Daoy (cell line): ENCODE measurements at regions not wholly inside any gene's neighbourhood (a gene's known extent, or its start where the extent isn't known, plus 50 kb on each side); places are given as distances from the start of the nearest gene placed in this dataset.

Experiments
- DNase-seq: peaks from one replicate; pipeline ENCODE4 v3.0.0-alpha.2; 2015; ENCODE audit warnings: low read depth

DNA sequence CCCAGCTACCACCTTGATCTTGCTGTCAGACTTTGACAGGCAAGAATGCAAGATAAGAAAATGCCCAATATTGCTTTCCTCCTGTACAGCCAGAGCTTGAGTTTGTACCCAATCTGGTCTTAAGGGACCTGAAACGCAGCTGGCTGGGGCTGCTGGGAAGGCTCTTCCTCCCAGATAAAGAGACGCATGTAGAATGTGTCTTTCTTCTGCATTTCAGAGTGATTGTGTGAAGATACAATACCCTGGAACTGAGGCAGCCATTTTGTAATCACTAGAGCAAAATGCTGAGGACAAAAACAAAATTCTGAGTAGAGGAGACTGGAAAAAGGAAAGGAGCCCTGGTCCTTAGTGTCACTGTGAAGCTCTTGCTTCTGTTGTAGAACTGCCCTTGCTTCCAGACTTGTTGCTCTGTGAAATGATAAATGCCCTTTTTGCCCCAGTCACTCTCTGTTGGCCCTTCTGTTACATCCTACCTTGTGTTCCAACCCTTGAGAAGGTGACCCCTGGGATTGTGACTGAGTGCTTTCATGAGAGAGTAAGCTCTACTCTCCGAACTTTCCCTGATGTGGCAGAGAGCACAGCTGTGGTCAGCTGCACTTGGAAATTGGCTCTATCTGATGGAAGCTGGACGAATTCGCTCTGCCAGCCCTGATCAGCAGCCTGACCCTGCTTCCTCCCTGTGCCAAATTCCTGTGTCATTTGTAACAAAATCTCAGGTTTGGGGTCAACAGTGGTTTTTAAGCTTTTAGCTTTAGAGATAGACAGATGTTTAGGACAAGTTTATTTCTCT lies 137.4 kb upstream of the RBMS1 start:
- DNase-seq: no peak

DNA sequence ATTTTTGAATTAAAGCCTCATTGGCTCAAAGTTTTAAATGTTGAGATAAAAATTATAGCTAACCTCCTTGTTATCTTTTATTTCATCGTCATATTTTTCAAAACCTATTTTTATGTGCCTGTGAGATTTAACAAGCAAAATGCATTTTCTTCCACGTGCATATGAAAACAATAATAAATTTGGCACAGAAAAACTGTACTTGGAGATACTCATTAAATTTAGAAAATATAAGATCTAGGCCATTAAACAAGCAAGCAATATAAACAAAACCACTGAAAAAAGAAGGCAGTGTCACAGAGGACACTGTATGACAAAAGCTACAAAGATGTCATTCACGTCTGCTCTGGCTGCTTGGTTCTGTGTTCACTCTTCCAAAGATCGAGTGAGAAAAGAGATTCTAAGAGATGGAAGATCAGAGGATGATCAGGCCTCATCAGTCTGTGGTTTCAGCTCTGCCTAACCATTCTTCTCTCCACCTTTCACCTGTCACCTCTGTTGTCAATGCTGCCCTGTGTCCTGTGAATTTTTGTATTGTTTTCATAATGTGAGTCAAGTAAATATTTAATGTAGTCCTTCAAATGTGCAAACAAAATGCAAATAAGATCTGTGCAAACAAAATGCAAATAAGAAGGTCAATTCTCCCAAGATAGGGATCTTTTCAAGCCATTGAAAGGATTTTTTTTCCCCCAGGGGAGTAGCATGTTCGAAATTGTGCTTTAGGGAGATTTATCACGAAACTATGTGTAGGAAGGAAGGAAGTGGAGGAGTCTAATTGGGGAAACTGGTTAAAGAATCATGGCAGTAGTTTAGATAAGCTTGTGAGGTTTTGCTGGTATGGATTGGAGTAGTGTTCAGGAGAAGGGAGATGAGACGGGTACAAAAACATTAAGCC lies 138.7 kb upstream of the RBMS1 start:
- DNase-seq: no peak

DNA sequence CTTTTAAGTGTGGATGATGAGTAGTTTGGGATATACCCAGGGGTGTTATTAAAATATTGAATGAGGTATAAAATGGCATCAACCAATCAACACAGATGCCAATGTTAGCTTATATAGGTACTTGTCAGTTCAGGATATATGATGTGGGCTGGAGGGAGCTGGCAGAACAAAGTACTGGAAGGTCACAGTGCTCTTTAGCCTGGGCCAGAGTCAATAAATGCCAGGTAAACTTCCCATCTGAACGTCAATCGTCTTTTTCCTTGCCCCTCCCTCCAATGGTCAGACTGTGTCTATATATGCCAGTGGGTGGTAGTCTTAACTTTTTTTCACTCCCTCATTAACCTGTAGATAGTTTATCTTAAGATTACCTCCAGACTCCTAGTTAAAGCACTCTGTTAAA lies 140.8 kb upstream of the RBMS1 start:
- no peak for DNase-seq

DNA sequence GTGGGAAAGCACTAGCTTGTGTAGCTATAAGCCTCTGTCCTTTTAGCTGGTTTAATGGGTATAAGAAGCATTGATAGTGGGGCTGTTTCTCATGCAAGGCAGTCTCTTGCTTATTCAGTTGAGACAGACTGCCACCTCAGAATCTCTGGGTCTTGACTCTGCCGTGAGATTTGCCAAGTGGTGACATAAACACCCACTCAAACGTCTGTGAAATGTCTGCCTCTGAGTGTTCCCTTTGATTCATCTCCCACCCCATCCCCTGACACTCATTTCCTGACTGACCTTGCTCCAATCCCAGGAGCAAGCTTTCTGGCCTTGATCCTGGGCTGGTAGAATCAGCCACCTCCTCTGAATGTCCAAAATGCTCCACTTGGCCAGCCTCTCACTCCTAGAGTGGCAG lies 141.9 kb upstream of the RBMS1 start:
- no peak for DNase-seq

DNA sequence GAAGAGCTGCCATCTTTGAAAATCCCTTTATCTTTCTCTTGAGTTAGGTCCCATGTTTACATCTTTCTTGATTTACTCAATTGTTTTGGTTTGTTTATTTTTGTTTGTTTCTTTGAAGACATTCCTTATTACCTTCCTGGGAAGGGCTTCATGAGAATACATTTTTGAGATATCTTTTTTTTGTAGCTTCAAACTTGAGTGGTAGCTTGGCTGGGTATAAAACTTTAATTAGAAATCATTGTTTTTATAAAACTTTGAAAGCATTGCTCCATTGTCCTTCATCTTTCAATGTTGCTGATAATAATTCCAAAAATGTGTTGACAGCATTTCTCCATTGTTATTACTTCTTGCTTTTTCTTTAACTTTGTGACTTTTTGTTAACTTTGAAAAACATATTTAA lies 145.9 kb upstream of the RBMS1 start:
- DNase-seq: no peak

DNA sequence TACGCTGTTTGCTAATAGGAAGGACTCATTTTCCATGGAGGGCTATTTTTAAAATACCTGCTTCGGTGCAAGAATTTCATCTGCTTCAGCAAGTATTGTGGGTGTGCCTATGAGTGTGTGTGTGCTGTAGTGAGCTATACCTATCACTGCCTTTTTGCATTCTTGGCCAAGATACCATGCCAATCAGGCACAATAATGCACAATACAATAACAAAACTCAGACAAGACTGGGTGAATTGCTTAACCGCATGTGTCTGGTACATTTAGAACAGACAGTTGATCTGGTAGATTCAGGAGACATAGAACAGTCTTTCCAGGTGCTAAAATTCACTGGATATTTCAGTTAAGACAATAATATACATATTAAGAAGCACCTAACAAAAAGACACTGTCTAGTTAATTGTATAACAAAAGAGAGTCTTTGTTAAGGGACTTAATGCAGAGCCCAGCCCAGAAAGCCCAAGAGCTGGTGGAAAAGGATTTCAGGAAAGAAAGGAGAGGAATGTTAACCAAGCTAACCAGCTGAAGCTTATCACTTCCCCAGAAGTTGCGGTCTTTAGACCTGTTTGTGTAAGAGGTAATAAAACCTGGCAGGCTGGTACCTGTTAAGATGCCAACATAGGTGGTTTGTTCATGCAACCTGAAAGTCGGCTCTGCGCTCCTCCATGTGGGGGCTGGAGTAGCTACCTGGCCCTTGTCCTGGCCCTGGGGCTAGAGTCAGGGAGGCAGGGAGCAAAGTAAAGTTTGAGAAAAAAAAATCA lies 153.3 kb upstream of the RBMS1 start:
- no peak for DNase-seq

DNA sequence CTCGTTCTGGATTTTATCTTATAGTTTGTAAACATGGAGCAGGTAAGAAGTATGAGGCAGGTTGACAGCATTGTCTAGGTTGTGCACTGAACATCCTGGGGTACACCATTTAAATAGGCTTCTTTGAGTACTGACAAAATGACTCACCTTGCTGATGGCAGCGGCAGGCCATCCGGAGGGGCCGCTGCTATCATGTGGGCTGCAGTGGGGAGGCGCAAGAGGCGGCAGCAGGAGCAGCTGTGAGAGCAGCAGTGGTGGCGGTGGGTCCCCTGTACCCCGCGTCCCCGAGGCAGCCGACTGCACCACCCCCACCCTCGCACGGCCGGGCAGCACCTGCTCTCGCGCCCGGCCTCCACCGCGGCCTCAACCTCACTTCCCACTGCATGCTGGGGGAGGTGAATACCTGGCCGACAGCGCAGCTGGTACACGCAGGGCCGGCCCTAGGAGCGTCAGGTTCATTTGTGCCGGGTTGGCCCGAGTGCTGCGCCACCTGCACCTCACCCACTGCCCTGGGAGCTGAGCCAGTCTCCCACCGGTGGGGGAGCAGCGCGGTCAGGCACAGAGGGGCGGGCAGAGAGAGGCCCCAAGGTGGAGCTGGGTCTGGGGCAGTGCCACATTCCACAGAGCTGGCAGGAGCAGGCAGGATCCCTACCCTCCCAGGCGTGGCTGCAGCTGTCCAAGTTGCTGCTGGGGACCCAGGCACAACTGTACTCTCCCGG lies 154.5 kb upstream of the RBMS1 start:
- no peak for DNase-seq

DNA sequence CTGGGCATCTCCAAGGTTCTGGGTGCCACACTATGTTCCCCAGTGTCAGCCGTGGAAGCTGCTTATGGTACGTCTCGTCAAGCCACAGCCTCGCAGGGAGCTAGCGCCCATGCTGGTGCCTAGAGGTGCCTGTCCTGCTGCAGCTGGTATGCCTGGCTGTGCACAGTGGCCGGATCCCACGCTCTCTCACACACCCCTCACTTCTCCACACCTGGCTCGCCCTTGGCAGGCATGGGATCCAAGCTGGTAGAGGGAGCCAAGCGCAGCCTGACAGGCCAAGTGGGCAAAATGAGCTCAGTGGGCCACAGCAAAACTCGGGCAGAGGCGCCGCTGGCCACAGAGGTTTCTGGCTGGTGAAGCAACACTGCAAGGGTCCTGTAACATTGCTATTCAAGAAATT lies 156.1 kb upstream of the RBMS1 start:
- DNase-seq: no peak

DNA sequence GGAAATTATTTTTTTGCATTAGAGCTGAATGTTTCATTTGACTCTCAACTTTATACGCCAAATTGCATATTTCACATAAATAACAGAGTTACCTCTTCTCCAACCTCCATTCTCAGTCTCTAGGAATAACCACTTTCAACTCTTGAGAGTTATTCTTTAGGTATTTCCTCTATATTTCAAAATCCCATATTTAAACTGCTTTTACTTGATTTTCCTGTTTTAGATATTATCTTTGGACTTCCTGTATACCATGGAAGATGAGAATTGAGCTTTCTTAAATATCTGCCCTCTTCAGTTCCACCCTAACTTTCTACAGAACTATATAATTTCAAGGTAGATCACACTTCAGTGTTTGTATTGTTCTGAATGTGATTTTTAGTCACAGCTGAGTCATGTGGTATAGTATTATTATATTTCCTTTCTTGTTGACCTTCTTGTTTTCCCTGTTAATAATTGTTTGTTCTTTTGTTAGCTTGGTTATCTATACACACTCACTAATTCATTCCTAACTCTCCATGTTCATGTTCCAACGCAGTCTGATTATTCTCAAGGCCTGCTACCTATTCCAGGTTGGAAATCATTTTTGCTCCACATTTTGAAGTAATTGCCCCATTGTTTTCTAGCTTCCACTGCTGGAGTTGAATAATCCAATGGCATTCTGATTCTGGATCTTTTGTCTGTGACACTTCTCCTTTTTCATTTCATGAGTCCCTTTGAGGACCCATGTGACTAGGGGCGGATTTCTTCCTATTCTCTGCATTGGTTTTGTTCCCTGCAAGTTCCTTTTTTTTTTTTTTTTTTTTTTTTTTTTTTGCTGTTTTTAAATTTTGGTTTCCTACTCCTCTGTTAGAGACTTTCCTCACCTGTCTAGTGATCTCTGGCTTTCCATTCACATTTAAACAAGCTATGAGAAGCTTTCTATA lies 156.8 kb upstream of the RBMS1 start:
- no peak for DNase-seq

DNA sequence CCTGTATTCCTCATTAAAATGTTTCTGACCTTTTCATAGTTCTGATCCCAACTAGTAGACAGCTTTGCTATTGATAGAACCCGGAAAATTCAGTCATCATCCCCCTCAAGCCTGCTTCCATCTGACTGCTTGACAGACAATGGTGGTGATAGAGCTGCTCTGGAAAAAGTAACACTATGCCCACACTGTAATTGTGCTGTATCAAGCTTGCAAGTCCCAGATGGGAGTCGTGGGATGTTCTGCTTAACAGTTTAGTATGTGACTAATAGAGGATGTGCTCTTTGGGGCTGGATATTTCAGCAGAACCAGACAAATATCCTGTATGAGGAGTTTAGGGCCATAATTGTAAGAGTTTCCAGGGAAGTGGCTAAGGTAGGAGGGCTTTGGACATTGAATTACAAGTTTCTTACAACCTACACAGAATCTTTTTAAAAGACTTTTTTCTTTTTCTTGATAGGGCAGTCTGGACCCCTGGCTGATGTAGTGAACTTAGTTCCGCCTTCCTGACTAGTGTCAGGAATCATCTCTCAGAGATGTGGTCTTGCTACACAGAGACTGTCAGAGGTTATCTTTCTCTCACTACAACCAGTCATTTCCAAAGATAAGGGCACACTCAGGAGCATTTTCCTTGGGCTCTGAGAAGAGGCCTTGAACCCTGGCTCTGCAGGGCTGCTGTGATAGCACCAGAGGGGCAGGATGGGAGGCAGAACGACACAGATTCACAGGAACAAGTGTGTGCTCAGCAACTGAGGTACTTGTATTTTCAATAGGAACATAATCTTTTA lies 158.0 kb upstream of the RBMS1 start:
- DNase-seq: no peak

DNA sequence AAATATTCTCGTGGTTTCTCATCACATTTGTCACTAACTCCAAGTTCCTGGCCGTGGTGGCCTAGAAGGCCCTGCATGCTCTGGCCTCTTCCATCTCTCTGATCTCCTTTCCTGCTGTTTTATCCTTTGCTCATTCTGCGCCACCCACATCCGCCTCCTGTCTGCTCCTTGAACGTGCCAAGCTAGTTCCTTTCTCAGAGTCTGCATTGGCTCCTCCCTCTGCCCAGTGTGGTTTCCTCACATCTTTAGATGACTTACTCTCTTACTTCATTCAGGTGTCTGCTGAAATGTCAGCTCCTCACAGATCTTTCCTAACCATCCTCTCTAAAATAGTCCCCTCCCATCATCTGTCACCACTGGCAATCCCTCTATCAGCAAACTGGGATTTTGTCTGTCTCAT lies 158.6 kb upstream of the RBMS1 start:
- peak; percentile 64 for DNase-seq

DNA sequence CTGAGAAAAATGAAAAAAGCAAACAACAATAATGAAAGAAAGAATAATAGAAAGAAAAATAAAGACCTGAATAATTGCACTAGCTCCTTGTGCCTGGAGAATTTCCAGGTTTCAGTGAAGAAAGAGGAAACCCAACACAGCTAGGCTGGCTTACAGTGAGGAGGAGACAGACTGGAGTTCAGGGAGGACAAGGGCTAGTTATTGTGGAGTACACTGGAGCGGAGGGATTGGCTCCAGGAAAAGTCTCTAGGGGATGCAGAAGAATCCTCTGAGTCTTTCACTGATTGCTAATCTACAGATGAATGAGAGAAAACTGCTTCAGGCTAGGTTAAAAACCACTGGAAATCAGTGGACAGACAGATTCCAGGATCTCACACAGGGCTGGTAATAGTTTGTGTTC lies 163.6 kb upstream of the RBMS1 start:
- DNase-seq: no peak

DNA sequence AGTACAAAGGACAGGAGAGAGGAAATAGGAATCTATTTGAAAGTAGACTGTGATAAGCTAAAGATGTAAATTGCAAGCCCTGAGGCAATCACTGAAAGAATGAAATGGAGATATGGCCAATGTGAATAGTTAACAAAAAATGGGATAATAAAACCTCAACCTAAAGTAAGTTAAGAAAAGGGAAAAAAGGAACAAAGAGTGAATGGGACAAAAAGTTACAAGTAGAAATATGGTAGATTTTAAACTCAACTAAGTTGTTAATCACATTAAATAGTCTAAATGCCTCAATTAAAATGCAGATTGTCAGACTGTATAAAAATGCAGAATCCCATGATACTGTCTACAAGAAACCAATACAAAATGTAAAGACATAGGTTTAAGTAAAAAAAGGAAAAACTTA lies 165.2 kb upstream of the RBMS1 start:
- no peak for DNase-seq

DNA sequence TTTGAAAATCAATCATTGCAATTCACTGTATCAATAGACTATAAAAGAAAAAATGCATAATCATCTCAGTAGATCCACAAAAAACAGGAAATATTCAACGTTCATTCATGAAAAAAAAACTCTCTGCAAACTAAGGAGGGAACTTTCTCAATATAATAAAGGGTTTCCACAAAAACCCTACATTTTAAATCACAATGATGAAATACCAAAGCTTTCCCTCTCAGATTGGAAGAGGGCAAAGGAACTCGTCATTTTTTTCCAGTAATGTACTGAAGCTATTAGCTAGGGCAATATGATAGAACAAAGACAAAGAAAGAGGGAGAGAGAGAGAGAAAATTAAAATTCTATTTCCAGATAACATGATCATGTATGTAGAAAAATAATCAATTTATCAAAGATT lies 167.1 kb upstream of the RBMS1 start:
- no peak for DNase-seq

DNA sequence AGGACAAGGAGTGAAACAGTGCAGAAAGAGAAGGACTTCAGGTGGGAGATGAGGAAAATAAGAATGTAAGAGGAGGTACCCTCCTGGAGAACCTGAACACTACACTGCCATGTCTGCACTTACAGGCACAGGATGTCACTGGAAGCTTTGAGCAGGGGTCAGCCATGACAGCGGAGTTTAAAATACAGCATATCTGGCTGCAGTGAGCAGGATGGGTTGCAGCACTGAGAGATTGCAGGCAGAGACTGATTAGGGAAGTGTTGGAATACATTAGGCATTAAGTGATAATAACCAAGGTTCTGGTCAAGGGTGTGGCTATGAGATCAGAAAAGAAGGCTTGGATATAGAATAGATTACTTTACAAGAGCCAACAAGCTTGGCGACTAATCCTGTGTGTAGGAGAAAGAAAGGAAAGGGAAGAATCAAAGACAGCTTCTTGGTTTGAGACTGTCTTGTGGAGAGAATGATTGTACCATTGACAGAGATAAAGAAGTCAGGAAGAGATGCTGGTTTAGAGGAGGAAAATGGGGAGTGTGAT lies 171.1 kb upstream of the RBMS1 start:
- DNase-seq: no peak

DNA sequence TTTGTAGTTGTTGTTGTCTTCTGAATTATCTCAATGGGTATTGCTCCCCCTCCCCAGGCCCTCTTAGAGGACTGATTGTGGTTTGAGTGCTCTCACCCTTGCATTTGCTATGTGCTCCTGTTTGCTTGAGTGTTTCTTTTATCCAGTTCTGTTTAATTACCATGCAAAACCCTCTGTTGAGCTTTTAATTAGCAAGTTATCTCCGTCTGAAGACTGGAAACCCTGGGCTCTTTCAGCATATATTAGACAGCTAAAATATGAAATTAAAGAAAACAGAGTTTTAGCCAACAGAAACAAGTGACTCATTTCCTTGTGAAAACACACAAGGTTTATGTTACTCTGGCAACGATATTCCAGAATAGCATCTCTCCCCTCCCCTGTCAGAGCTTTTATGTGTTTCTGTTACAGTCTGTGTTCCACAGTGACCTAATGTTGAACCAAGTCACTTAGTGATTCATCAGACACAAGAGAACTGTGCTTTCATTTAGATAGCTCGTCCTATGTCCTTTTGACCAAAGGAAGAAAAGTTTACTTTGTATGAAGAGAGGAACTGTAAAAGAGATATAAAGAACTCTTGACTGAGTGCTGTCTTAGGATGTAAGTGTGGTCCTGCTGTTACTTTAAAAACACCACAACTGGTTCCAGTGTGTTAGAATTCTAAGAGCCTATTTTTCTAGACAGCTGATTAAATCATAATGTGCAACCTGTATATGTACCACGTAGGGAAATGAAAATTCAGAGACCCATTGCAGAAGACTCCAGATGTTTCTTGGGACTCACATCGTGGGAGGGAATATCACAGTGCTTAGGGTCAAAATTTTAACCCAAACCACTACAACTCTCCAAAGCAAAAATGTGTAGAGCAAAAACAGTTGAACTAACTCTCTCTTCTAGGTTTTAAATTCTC lies 172.8 kb upstream of the RBMS1 start:
- peak; percentile 91 for DNase-seq

DNA sequence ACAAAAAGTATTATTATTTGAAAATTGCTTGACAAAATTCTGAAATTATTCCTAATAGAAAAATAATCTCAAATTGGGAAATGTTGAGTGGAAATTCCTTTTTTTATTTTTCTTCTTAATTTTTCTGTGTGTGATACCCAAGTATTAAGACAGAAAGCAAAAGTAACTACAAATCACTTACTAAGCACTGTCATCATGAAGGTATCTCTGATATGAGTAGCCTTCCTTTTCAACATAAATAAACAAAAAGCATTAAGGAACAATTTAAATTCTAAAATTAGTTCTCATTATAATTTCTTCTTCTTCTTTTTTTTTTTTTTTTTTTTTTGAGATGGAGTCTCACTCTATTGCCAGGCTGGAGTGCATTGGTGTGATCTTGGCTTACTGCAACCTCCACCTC lies 174.2 kb upstream of the RBMS1 start:
- DNase-seq: no peak

DNA sequence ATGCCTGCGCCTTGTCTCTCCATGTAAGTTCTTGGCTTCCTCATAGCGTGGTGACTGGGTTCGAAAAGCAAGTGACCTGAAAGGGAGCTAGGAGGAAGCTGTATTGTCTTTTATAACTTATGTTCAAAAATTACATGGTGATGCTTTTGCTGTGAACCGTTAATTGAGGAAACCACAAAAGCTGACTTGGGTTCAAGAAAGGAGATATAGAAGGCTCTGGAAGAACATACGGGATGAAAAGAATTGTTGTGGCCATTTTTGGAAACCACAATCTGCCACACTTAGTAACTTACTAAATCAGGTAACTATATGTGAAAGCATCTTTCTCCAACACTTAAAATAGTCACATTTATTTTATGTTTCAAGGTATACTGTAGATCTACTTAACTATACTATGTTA lies 177.0 kb upstream of the RBMS1 start:
- DNase-seq: no peak

DNA sequence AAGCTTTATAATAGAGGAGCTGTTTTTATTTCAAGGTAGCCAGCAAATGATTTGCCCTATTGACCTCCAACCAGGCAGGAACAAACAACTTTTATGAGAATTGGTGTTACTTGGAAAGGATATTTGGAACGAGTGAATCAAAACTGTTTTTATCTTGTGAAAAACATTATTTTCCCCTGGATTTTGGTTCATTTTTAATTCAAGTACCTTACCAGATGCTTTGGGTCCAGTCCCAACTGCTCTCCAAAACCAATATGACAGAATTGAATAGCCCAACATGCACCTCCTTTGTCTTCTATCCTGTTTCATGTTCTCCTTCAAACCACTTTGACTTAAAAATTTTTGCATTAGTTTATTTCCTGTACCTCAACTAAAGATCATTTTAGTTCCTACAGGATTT lies 178.6 kb upstream of the RBMS1 start:
- DNase-seq: no peak
